ENCODE measurements at regions not wholly inside any gene's neighbourhood (a gene's known extent, or its start where the extent isn't known, plus 50 kb on each side); places are given as distances from the start of the nearest gene placed in this dataset.
"Not testable (repeated sequence)": the region's sequence is repeated elsewhere in the genome, so short reads cannot be mapped to it uniquely, and the experiment has no call there.

DNA sequence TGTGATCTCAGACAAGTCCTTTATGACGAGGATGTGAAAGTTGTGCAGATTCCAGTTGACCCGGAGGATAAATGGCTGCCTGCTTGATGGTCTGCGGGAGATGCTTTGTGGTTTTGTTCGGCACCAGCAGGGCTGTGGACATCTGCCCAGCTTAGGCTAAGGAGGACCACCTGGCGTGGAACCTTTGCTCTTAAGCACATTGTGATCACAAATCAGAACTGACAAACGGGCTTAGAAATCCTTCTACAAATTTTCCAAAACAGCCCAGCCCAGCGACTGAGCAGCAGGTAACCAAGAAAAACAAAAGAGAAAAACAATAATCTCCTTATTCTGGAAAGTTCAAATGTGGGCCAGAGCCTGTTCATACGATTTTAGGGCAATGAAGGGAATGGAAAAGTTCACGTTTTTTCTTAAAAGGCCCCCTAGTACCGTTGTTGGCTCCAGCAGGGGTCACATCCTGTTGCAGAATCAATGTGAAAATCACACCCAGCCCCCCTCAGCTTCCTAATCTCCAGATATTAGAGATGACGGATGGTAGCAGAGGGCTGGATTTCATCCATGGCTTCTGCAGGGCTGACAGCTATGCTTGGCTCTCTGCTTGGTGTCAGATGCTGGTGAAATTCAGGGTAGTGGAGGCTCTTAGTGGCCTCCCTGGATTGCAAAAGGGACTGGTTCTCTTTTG, 81.1 kb upstream of the RFLNA start:
- no peak for ATAC-seq (replicated peaks)
- H3K27me3 Mint-ChIP-seq: peaks cover 7% of the 10 kb centered on the region
- H3K27ac Mint-ChIP-seq: no peak overlapping the region
- no peaks in the 10 kb centered on the region for H3K4me1 Mint-ChIP-seq
- no peaks in the 10 kb centered on the region for H3K36me3 Mint-ChIP-seq (ENCODE audit: low read depth)
- H3K9me3 Mint-ChIP-seq: peaks cover 12% of the 10 kb centered on the region
- H3K4me3 Mint-ChIP-seq: no peak overlapping the region

GRCh38 chr12:124214574-124214973, 80.3 kb upstream of the RFLNA start:
- Mint-ChIP-seq H3K4me3 (no peak overlapping the region), H3K27me3 (peaks cover 10% of the 10 kb centered on the region), H3K27ac (no peak overlapping the region), H3K36me3 (ENCODE audit: low read depth) (no peaks in the 10 kb centered on the region), H3K4me1 (no peaks in the 10 kb centered on the region), H3K9me3 (peaks cover 12% of the 10 kb centered on the region)
- no peak for ATAC-seq (replicated peaks)

GRCh38 chr12:124216966-124217365, 77.9 kb upstream of the RFLNA start:
- ATAC-seq (replicated peaks): no peak
- H3K27ac Mint-ChIP-seq: no peak overlapping the region
- peaks cover 16% of the 10 kb centered on the region for H3K9me3 Mint-ChIP-seq
- H3K36me3 Mint-ChIP-seq (ENCODE audit: low read depth): no peaks in the 10 kb centered on the region
- H3K27me3 Mint-ChIP-seq: peaks cover 18% of the 10 kb centered on the region
- H3K4me1 Mint-ChIP-seq: no peaks in the 10 kb centered on the region
- H3K4me3 Mint-ChIP-seq: no peak overlapping the region

- no peak for ATAC-seq (replicated peaks)
- H3K27ac Mint-ChIP-seq: no peak overlapping the region
- peaks cover 16% of the 10 kb centered on the region for H3K9me3 Mint-ChIP-seq
- H3K27me3 Mint-ChIP-seq: peaks cover 21% of the 10 kb centered on the region
- H3K36me3 Mint-ChIP-seq (ENCODE audit: low read depth): no peaks in the 10 kb centered on the region
- no peaks in the 10 kb centered on the region for H3K4me1 Mint-ChIP-seq
- H3K4me3 Mint-ChIP-seq: no peak overlapping the region
These were observed 77.2 kb upstream of the RFLNA start for GRCh38 chr12:124217508-124218242.

DNA sequence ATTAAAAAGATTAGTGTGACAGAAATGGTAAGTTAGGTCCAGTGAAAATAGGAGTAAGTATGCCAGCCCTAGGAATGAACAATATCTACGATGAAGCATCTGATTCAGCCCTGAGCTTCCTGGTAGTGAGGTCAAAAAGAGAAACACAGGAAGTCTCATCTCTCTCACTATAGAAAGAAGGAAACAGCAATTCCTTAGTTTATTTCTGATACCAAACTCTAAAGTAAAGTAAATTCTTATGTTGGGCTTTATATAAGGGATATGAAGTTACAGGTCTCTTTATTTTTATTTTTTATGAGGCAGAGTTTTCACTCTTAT, 76.7 kb upstream of the RFLNA start:
- Mint-ChIP-seq H3K27me3 (peaks cover 24% of the 10 kb centered on the region), H3K9me3 (peaks cover 16% of the 10 kb centered on the region), H3K4me3 (no peak overlapping the region), H3K36me3 (ENCODE audit: low read depth) (no peaks in the 10 kb centered on the region), H3K4me1 (no peaks in the 10 kb centered on the region), H3K27ac (no peak overlapping the region)
- ATAC-seq (replicated peaks): no peak

DNA sequence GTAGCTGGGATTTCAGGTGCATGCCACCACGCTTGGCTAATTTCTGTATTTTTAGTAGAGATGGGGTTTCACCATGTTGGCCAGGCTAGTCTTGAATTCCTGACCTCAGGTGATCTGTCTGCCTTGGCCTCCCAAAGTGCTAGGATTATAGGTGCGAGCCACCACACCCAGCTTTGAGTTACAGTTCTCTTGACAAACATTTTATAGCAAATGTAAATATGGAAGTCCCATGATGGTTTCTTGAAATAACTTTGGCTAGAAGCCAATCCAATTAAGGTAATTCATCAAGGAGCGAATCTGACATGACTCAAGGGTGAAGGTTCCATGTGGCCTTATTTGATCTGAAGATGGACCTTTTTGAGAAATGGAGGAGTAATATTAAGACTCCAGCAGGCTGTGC, 76.2 kb upstream of the RFLNA start:
- not testable (repeated sequence) for H3K36me3 Mint-ChIP-seq (ENCODE audit: low read depth); ATAC-seq (replicated peaks); H3K27ac Mint-ChIP-seq; H3K4me3 Mint-ChIP-seq; H3K4me1 Mint-ChIP-seq
- Mint-ChIP-seq H3K27me3 (peaks cover 24% of the 10 kb centered on the region), H3K9me3 (peaks cover 16% of the 10 kb centered on the region)

DNA sequence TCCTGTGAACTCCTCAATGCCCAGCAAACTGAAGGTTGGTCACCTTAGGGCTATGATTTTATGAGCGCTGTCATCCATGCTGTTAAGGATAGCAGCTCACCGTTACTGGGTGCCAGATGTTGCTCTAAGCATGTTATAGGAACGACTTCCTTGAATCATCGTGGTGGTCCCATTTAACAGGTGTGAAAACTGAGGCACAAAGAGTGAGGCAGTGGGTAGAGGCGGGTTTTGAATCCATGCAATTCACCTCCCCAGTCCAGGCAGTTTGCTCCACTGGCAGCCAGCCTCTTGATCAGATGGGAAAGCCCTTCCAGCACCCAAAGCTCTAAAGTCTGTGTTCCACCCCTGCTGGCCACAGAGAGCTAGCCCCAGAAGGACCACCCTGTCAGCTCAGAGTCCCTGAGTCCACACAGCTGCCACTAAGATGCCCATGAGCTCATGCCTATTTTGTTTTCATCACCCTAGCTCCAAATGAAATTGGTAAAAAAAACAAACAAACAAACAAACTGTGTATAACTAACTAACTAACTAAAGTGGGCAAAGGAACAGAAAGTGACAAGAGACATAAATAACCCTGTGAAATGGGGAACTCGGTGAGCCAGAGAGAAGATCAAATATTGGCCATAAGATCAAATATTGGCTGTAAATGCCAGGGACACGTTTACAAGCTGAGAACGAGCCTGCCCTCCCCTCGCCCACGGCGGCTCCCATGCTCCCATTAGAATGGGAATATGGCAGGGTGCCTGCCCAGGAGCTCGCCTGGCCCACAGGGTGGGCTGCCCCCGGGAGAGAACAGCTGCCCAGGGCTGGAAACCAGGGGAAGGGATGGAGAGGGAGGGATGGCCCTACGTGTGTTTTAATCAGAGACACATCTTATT, 72.3 kb upstream of the RFLNA start:
- no peak overlapping the region for H3K4me3 Mint-ChIP-seq
- no peaks in the 10 kb centered on the region for H3K4me1 Mint-ChIP-seq
- H3K27me3 Mint-ChIP-seq: peaks cover 26% of the 10 kb centered on the region
- H3K36me3 Mint-ChIP-seq (ENCODE audit: low read depth): no peaks in the 10 kb centered on the region
- no peak for ATAC-seq (replicated peaks)
- no peak overlapping the region for H3K27ac Mint-ChIP-seq
- H3K9me3 Mint-ChIP-seq: peaks cover 4% of the 10 kb centered on the region

- H3K4me1 Mint-ChIP-seq; H3K27ac Mint-ChIP-seq; H3K4me3 Mint-ChIP-seq; H3K9me3 Mint-ChIP-seq; H3K36me3 Mint-ChIP-seq (ENCODE audit: low read depth): not testable (repeated sequence)
- ATAC-seq (replicated peaks): peak; percentile 77
- peaks cover 26% of the 10 kb centered on the region for H3K27me3 Mint-ChIP-seq
These were observed 71.2 kb upstream of the RFLNA start for GRCh38 chr12:124223733-124224138.

GRCh38 chr12:124224535-124225110, 70.3 kb upstream of the RFLNA start:
- Mint-ChIP-seq H3K9me3 (peaks cover 4% of the 10 kb centered on the region), H3K4me3 (no peak overlapping the region), H3K36me3 (ENCODE audit: low read depth) (no peaks in the 10 kb centered on the region), H3K27ac (no peak overlapping the region), H3K4me1 (no peaks in the 10 kb centered on the region), H3K27me3 (peaks cover 23% of the 10 kb centered on the region)
- no peak for ATAC-seq (replicated peaks)

DNA sequence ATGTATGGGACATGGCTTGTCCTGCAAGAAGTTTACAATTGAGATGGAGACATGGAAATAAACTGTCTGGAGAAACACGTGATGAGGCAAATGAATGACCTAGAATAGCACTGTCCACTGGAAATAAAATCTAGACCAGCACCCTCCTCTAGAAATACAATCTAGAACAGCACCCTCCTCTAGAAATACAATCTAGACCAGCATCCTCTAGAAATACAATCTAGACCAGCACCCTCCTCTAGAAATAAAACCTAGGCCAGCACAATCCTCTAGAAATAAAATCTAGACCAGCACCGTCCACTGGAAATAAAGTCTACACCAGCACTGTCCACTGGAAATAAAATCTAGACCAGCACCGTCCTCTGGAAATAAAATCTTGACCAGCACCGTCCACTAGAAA, 69.2 kb upstream of the RFLNA start:
- ATAC-seq (replicated peaks): no peak
- Mint-ChIP-seq H3K9me3 (peaks cover 4% of the 10 kb centered on the region), H3K4me1 (no peaks in the 10 kb centered on the region), H3K27ac (no peak overlapping the region), H3K4me3 (no peak overlapping the region), H3K27me3 (peaks cover 23% of the 10 kb centered on the region), H3K36me3 (ENCODE audit: low read depth) (no peaks in the 10 kb centered on the region)

- ATAC-seq (replicated peaks): no peak
- no peak overlapping the region for H3K4me3 Mint-ChIP-seq
- no peaks in the 10 kb centered on the region for H3K4me1 Mint-ChIP-seq
- H3K36me3 Mint-ChIP-seq (ENCODE audit: low read depth): no peaks in the 10 kb centered on the region
- no peak overlapping the region for H3K27ac Mint-ChIP-seq
- no peaks in the 10 kb centered on the region for H3K9me3 Mint-ChIP-seq
- H3K27me3 Mint-ChIP-seq: peaks cover 9% of the 10 kb centered on the region
These were observed 66.8 kb upstream of the RFLNA start for GRCh38 chr12:124227951-124228711.

DNA sequence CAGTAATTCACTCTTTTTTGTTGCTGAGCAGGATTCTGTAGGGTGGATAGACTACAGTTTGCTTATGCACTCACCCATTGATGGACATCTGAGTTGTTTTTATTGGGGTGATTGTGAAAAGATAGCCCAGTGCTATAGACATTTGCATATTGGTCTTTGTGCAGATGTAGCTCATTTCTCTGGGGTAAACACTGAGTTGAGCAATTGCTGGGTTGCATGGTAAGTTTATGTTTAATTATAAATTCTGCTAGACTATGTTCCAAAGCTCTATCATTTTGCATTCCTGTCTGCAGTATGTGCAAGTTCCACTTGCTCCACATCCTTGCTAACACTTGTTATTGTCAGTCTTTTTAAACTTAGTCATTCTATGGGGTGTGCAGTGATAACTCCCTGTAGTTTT, 65.4 kb upstream of the RFLNA start:
- Mint-ChIP-seq H3K27ac (no peak overlapping the region), H3K4me1 (no peaks in the 10 kb centered on the region), H3K36me3 (ENCODE audit: low read depth) (no peaks in the 10 kb centered on the region), H3K9me3 (no peaks in the 10 kb centered on the region), H3K27me3 (peaks cover 9% of the 10 kb centered on the region), H3K4me3 (no peak overlapping the region)
- ATAC-seq (replicated peaks): no peak

GRCh38 chr12:124230117-124230757, 64.7 kb upstream of the RFLNA start:
- Mint-ChIP-seq H3K27me3 (peaks cover 9% of the 10 kb centered on the region), H3K27ac (no peak overlapping the region), H3K36me3 (ENCODE audit: low read depth) (no peaks in the 10 kb centered on the region), H3K4me1 (no peaks in the 10 kb centered on the region), H3K9me3 (peaks cover 5% of the 10 kb centered on the region), H3K4me3 (no peak overlapping the region)
- no peak for ATAC-seq (replicated peaks)

DNA sequence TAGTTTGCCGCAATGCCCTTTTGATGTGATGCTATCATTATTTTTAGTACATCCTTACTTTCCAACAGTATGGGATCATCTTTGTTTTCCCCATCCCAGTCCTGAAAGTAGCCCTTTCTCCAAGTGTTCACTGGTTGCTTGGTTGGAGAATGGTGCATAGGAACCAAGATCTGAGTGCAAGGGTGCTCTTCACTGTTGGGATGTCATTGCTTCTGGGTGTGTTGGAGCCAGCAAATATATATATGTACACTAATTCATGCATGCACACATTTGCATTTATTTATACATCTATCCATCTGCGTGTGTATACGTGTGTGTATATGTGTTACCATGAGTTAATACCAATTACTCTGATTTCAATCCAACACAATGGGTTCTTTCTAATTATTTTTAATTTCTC, 64.1 kb upstream of the RFLNA start:
- Mint-ChIP-seq H3K4me1 (no peaks in the 10 kb centered on the region), H3K9me3 (peaks cover 5% of the 10 kb centered on the region)

More for the DNA sequence above, 64.1 kb upstream of the RFLNA start:
- Mint-ChIP-seq H3K27me3 (peaks cover 9% of the 10 kb centered on the region), H3K27ac (no peak overlapping the region), H3K36me3 (ENCODE audit: low read depth) (no peaks in the 10 kb centered on the region), H3K4me3 (no peak overlapping the region)
- ATAC-seq (replicated peaks): no peak

Data from activated T-helper 17 cell treated with anti-CD3 and anti-CD28 coated beads, Interleukin-2, amount 50 U/mL, for 72 hours (primary cell).